Adipocyte (in vitro differentiated cells): ENCODE measurements at regions not wholly inside any gene's neighbourhood (a gene's known extent, or its start where the extent isn't known, plus 50 kb on each side); places are given as distances from the start of the nearest gene placed in this dataset.

Source experiments
- DNase-seq: peaks from one replicate; pipeline ENCODE4 v3.0.0-alpha.2; 2015; ENCODE audit warnings: low read depth
- H3K27me3 ChIP-seq: replicated peaks from 2 replicates; pipeline ENCODE4 v1.7.0; 2013; ENCODE audit warnings: mild to moderate bottlenecking, low read length, moderate library complexity; ENCODE audit not compliant: control insufficient read depth, insufficient read depth
- H3K36me3 ChIP-seq: 2 replicates; pipeline ENCODE4 v1.7.0; 2013; ENCODE audit warnings: low read length, mild to moderate bottlenecking, moderate library complexity; ENCODE audit not compliant: control insufficient read depth, insufficient read depth, severe bottlenecking
- H3K4me1 ChIP-seq: 2 replicates; pipeline ENCODE4 v1.7.0; 2013; ENCODE audit warnings: mild to moderate bottlenecking, low read length, moderate library complexity; ENCODE audit not compliant: control insufficient read depth, insufficient read depth
- H3K4me3 ChIP-seq: 2 replicates; pipeline ENCODE4 v1.7.0; 2013; ENCODE audit warnings: mild to moderate bottlenecking, low read length, moderate library complexity
- H3K9ac ChIP-seq: 2 replicates; pipeline ENCODE4 v1.7.0; 2013; ENCODE audit warnings: mild to moderate bottlenecking, low read length, moderate library complexity
- H3K9me3 ChIP-seq: 2 replicates; pipeline ENCODE4 v1.7.0; 2013; ENCODE audit warnings: mild to moderate bottlenecking, low read length, moderate library complexity; ENCODE audit not compliant: control insufficient read depth

DNA sequence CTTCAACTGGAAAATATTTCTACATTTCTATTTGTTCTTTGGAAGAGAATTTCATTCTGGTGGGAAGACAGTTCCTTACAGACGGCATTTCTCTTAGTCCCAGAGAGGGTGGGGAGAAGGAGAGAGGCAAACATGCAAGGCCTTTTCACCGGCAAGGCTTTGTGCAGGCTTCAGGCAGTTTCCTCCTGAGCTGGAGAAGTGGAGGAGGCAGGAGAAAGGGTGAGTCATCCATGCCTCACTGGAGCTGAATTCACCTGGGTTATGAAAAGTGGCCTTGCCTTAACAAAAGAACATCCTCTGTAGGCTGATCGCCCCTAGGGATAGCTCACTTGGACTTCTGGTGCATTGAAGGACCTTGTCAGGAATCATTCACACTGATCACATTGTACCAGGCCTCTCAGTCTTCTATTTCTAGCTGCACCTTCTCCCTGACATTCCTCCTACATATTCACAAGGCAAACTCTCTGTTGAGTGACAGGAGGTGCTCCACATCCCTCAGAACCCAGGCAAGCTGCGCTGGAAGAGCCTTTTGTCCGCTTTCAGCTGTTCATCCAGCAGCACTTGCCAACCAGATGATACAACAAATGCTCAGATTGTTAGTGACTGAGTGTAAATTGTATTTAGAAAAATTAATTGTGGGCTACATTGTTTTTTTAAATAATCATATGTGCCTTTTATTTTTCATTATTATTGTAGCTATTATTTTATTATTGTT lies 796.1 kb downstream of the DCDC2C start:
- no peak for DNase-seq
- H3K36me3 ChIP-seq, result no peaks in the 10 kb centered on the region
- no peak overlapping the region for H3K9ac ChIP-seq
- H3K4me1 ChIP-seq, result no peaks in the 10 kb centered on the region
- no peaks in the 10 kb centered on the region for H3K9me3 ChIP-seq
- H3K4me3 ChIP-seq, result no peak overlapping the region
- no peaks in the 10 kb centered on the region for H3K27me3 ChIP-seq

DNA sequence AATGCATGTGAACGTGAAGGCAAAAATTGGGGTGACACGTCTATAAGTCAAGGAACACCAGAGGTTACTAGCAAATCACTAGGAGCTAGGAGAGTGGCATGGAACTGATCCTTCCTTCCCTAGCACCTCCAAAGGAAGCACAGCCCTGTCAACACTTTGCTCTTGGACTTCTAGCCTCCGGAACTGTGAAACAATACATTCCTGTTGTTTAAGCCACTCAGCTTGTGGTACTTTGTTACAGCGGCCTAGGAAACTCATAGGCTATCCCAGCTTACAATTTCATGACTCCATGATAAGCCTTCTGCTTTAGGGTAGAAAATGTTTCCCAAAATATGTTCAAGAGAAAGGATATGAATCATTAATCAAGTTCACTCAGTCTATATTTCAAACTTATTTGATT lies 798.1 kb downstream of the DCDC2C start:
- peaks cover 8% of the 10 kb centered on the region for H3K9me3 ChIP-seq
- no peaks in the 10 kb centered on the region for H3K4me1 ChIP-seq
- no peak for DNase-seq
- H3K9ac ChIP-seq, result no peak overlapping the region
- no peaks in the 10 kb centered on the region for H3K36me3 ChIP-seq
- no peaks in the 10 kb centered on the region for H3K27me3 ChIP-seq
- no peak overlapping the region for H3K4me3 ChIP-seq

DNA sequence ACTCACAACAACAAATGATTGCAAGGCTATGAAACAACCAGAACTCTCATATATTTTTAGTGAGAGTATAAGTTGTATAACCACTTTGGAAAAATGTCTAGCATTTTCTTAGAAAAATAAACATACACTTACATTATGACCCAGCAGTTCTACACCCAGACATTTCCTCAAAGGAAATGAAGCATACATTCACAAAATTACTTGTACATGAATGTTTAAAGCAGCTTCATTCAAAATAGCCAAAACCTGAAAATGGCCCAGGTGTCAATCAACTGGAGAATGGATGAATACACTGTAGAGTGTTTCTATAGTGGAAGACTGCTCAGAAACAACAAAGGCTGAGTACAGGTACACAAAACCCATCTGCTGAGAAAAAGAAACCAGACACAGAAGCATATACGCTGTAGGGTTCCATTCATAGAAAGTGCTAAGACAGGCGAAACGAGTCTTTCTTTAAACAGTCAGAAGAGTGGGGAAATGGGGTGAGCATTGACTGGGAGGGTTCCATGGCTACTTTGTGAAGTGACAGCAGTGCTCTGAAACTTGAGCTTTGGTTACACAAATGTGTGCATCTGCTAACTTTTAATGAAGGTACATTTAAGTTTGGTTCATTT lies 799.0 kb downstream of the DCDC2C start:
- Histone ChIP-seq H3K4me1 (no peaks in the 10 kb centered on the region), H3K9me3 (peaks cover 8% of the 10 kb centered on the region), H3K27me3 (no peaks in the 10 kb centered on the region), H3K9ac (no peak overlapping the region), H3K36me3 (no peaks in the 10 kb centered on the region), H3K4me3 (no peak overlapping the region)
- DNase-seq, result no peak

DNA sequence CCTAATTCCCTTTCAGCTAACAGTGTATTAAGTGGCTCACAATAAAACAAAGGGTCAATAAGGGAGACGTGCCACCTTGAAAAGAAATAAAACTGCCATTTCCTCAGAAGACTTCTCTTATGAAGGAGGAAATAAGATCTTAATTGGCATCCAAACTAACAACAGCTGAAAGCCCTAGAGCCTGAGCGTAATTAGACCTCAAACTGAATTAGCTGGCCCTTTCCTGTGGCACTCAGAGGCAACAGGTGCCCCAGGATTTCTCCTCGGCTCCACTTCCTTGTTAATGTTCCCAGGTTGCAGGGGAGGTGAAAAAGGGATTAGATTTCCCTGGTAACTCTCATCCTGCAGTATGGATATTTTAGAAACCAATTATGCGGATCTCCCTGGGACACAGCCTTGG lies 804.3 kb downstream of the DCDC2C start:
- no peak for DNase-seq
- H3K4me3 ChIP-seq, result no peak overlapping the region

DNA sequence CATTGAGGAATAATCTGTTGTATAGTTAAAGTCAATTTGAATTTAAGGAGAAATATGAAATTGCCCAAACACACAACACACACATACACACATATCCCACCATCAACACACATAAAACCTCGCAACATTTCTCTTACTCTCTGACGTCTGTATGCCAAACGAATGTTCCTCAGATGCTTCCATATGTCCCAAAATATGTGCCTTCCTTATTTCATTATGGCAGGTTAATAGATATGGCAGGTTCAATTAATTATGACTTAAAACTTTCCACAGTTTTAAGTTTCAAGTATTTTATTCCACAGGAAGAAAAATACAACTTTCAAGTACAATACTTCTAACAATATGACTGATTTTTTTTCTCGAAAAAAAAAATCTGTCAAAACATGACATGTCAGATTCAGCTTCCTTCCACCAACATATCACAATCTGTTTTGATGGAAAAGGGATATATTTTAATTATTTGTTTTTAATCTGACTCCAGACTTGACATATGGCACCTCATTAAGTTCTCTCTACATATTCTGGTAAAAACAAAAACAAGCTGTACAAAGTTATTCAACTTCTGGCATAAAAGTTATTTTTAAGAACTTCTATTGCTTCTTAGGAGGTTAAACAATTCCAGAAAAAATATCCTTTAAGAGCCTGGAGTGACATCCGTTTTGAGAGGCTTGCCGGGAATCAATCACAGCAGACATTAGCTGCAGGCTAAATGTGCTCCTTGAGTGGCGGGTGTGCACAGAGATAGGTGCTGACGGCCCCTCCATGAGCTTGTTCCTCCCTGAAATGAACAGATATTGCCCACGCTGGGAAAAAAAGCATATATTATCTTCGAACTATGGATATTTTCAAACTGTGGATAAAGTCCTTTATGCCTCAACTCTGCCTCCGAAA lies 812.7 kb downstream of the DCDC2C start:
- no peaks in the 10 kb centered on the region for H3K4me1 ChIP-seq
- no peaks in the 10 kb centered on the region for H3K9me3 ChIP-seq
- H3K36me3 ChIP-seq, result no peaks in the 10 kb centered on the region
- H3K27me3 ChIP-seq, result no peaks in the 10 kb centered on the region
- no peak overlapping the region for H3K9ac ChIP-seq
- DNase-seq, result no peak
- no peak overlapping the region for H3K4me3 ChIP-seq

More for the DNA sequence above, 804.3 kb downstream of the DCDC2C start:
- no peaks in the 10 kb centered on the region for H3K27me3 ChIP-seq
- peaks cover 8% of the 10 kb centered on the region for H3K9me3 ChIP-seq
- H3K4me1 ChIP-seq, result no peaks in the 10 kb centered on the region
- no peaks in the 10 kb centered on the region for H3K36me3 ChIP-seq
- H3K9ac ChIP-seq, result no peak overlapping the region

DNA sequence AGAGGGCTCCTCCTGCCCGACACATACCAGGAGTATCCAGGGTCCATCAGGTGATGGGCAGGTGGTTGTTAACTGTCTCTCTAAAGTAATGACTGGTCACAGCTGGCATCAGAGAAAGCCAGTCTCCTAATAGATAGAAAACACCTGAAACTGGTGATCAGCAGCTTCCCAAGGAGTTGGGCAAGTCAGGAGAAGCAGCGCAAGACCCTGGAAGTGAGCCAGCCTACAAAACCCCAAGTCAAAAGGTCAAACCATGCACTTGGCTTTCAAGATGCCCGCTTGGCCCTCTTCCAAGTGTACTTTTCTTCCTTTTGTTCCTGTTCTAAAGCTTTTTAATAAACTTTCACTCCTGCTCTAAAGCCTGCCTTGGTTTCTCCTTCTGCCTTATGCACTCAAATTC lies 815.2 kb downstream of the DCDC2C start:
- Histone ChIP-seq H3K36me3 (no peaks in the 10 kb centered on the region), H3K9me3 (no peaks in the 10 kb centered on the region), H3K4me3 (no peak overlapping the region), H3K27me3 (no peaks in the 10 kb centered on the region), H3K9ac (no peak overlapping the region), H3K4me1 (no peaks in the 10 kb centered on the region)
- DNase-seq, result no peak

DNA sequence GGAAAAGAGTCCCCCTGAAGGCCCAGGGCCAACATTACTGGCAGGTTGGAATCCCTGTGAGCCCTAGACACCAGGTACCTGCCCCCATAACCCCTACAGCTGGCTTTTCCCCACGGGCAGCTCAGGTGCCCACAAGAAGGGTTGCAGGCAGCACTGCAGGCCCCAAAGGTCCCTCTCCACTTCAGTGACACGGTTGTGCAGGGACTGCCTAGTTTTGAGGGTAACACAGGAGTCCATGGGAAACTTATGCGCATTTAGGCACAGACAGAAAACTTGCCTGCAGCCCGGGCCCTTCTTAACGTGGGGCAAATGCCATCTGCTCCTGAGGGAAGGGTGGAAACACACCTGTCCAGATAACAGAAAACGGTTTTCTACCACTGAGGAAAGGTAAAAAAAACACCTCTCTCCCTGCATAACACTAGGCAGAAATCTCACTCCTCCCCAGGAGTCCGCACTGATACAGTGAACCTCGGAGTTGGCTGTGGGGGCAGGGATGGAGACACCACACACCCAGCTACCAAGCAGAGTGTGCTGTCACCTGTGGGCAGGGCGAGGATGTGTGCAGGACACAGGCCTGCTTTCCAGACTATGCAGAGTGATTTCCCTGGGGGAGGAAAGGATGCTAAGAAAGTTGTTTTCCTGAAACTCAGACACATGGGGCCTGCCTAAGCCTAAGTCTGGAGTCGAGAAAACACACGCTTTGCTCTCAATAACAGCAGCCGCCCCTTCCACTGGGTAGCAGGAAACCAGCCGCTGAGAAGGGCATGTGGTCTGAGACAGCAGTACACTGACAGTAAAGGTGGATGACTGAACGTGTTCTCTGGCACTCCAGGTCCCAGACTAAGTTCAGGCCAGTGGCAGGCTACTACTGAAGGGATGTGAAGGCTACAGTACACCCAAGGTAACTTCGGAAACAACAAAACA lies 819.4 kb downstream of the DCDC2C start:
- Histone ChIP-seq H3K9me3 (no peaks in the 10 kb centered on the region), H3K4me3 (no peak overlapping the region), H3K36me3 (no peaks in the 10 kb centered on the region), H3K9ac (no peak overlapping the region), H3K27me3 (no peaks in the 10 kb centered on the region), H3K4me1 (no peaks in the 10 kb centered on the region)
- no peak for DNase-seq

DNA sequence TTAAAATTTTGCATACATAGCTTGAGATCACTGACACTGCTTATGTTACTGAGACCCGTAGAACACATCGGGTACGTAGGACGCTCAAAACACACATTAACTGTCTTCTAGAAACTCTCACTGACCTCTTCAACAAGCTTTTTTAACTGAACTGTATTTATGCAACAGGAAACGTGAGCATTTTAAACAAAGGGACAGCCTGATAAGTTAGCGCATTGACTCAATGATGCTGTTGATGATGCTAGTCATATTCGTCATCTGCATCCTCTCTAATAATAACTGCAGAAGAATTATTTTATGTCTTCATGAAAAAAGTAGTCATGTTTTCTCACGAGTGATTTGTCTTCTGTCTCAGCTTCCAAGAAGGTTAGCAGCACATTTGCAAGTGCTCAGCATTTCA lies 824.0 kb downstream of the DCDC2C start:
- H3K36me3 ChIP-seq, result no peaks in the 10 kb centered on the region
- no peak for DNase-seq
- no peaks in the 10 kb centered on the region for H3K4me1 ChIP-seq
- no peaks in the 10 kb centered on the region for H3K9me3 ChIP-seq
- no peak overlapping the region for H3K9ac ChIP-seq
- no peaks in the 10 kb centered on the region for H3K27me3 ChIP-seq
- no peak overlapping the region for H3K4me3 ChIP-seq

DNA sequence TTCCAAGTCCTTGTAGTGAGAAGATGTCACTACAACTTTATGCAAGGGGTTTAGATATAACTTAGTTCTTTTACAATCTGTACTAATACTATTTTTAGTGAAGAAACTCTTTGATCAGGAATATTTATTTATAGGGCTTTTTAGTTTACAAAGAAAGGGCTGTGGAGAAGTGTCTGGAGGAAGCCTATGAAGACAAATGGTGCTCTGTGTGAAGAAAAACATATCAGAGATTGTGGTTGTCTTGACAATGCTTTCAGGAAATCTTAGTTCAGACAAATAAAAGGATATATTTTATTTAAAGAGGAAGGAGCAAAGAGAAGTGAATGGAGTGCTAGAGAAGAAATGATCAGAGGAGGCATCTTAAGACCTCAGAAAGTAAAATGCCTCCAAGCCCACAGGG lies 824.9 kb downstream of the DCDC2C start:
- Histone ChIP-seq H3K36me3 (no peaks in the 10 kb centered on the region), H3K27me3 (no peaks in the 10 kb centered on the region), H3K9ac (no peak overlapping the region), H3K9me3 (peaks cover 4% of the 10 kb centered on the region), H3K4me3 (no peak overlapping the region), H3K4me1 (no peaks in the 10 kb centered on the region)
- DNase-seq, result no peak

DNA sequence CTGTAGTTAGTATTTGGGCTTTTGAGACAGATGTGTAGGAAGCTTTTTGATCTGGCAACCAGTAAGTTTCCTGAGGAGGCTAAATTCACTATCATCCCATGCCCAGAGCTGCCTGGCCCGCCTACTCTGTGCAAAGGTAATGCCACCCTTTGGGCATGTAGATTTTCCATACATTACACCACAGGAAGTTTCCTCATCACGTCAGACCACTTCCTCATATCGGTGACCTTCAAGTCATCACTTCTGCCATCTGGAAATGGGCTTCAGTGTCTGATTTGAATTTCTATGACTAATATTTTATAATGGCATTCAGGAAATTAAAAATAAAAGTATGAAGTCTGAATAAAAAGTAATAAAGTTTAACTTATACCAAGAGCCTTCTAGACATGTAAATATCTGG lies 825.4 kb downstream of the DCDC2C start:
- no peaks in the 10 kb centered on the region for H3K36me3 ChIP-seq
- peaks cover 4% of the 10 kb centered on the region for H3K9me3 ChIP-seq
- H3K4me1 ChIP-seq, result no peaks in the 10 kb centered on the region
- DNase-seq, result no peak
- H3K4me3 ChIP-seq, result no peak overlapping the region
- no peaks in the 10 kb centered on the region for H3K27me3 ChIP-seq
- H3K9ac ChIP-seq, result no peak overlapping the region
